ENCODE measurements at regions not wholly inside any gene's neighbourhood (a gene's known extent, or its start where the extent isn't known, plus 50 kb on each side); places are given as distances from the start of the nearest gene placed in this dataset.

DNA sequence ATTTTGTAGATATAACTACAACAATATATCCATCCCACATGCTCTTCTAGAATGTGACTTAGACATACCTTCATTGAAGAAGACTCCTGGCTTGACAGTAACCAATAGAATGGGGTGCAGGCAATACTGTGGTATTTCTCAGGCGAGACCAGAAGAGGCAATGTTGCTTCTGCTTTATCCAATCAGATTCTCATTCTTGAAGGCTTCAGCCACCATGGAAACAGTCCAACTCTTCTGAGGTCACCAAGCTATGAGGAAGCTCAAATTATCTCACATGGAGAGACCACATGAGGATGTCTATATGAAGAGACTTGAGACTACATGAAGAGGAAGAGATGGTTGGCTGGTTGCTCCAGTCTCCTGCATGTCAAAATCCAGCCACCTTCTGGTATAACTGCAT lies 469.9 kb downstream of the PCDH10 start:
- Histone ChIP-seq H3K14ac (ENCODE audit: low read length) (no peak overlapping the region), H3K4me2 (ENCODE audit: insufficient read depth, low read length, poor library complexity, severe bottlenecking) (no peak overlapping the region), H2BK120ac (ENCODE audit: low read depth, low read length) (no peak overlapping the region), H3K4me3 (ENCODE audit: low read length in 2 of 2) (no peak overlapping the region), H3K27me3 (ENCODE audit: control insufficient read depth in 3 of 3, insufficient read depth in 3 of 3, low read depth in 1 of 3, low read length in 3 of 3) (no peaks in the 10 kb centered on the region), H3K23ac (ENCODE audit: low read depth, low read length, poor library complexity) (no peak overlapping the region), H3K18ac (ENCODE audit: low read length) (no peak overlapping the region), H2BK15ac (ENCODE audit: low read length) (no peak overlapping the region), H3K27ac (replicated peaks; ENCODE audit: low read length) (no peak overlapping the region), H3K4ac (ENCODE audit: low read length) (no peak overlapping the region), H3K36me3 (replicated peaks in 1 of 2; ENCODE audit: control insufficient read depth in 2 of 2, insufficient read depth in 2 of 2, low read length in 2 of 2) (no peaks in the 10 kb centered on the region), H4K91ac (ENCODE audit: low read depth, low read length, poor library complexity) (no peak overlapping the region), H2AFZ (ENCODE audit: low read length) (peak overlapping the region; percentile 21), H3K4me1 (ENCODE audit: control insufficient read depth in 2 of 2, insufficient read depth in 1 of 2, low read depth in 1 of 2, low read length in 2 of 2) (peaks cover 0 to 40% of the 10 kb centered on the region in 2 donors), H2BK12ac (ENCODE audit: low read length) (no peak overlapping the region), H2BK5ac (ENCODE audit: low read length) (no peak overlapping the region), H4K8ac (ENCODE audit: low read depth, low read length) (no peak overlapping the region), H3K9ac (ENCODE audit: low read depth, low read length, poor library complexity) (no peak overlapping the region), H3K9me3 (replicated peaks in 1 of 2; ENCODE audit: control insufficient read depth in 2 of 2, insufficient read depth in 1 of 2, low read depth in 1 of 2, low read length in 2 of 2) (no peaks in the 10 kb centered on the region), H3K79me1 (ENCODE audit: low read depth, low read length) (no peaks in the 10 kb centered on the region), H2AK5ac (ENCODE audit: low read depth, low read length) (no peak overlapping the region)
- WGBS, 2 donors (ENCODE audit: extremely low coverage in 2 of 2, insufficient read length in 2 of 2, insufficient replicate concordance in 1 of 2): no CpG with 5 or more reads among the region's 1 CpG
- DNase-seq (ENCODE audit: low spot score): no peak

DNA sequence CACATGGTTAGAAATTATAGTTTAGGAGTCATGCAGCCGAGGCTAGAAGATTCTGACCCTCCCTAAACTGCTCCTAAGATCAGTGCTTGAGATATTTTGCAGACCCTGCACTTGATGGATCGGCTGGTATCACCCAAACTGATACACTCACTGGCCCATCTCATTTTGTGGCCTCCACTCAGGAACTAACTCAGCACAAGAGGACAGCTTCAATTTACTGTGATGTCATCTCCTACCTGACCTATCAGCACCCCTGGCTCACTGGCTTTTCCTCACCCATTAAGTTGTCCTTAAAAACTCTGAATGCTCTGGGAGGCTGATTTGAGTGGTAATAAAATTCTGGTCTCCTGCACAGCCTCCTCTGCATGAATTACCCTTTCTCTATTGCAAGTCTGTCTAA lies 450.9 kb downstream of the PCDH10 start:
- Histone ChIP-seq H2BK15ac (ENCODE audit: low read length) (no peak overlapping the region), H3K14ac (ENCODE audit: low read length) (no peak overlapping the region), H3K36me3 (replicated peaks in 1 of 2; ENCODE audit: control insufficient read depth in 2 of 2, insufficient read depth in 2 of 2, low read length in 2 of 2) (no peaks in the 10 kb centered on the region), H3K4ac (ENCODE audit: low read length) (no peak overlapping the region), H2AFZ (ENCODE audit: low read length) (peak overlapping the region; percentile 34), H2AK5ac (ENCODE audit: low read depth, low read length) (no peak overlapping the region), H3K4me3 (ENCODE audit: low read length in 2 of 2) (no peak overlapping the region), H3K27ac (replicated peaks; ENCODE audit: low read length) (no peak overlapping the region), H3K4me1 (ENCODE audit: control insufficient read depth in 2 of 2, insufficient read depth in 1 of 2, low read depth in 1 of 2, low read length in 2 of 2) (no peaks in the 10 kb centered on the region), H4K8ac (ENCODE audit: low read depth, low read length) (no peak overlapping the region), H3K9ac (ENCODE audit: low read depth, low read length, poor library complexity) (no peak overlapping the region), H2BK12ac (ENCODE audit: low read length) (no peak overlapping the region), H2BK5ac (ENCODE audit: low read length) (no peak overlapping the region), H3K27me3 (ENCODE audit: control insufficient read depth in 3 of 3, insufficient read depth in 3 of 3, low read depth in 1 of 3, low read length in 3 of 3) (no peaks in the 10 kb centered on the region), H4K91ac (ENCODE audit: low read depth, low read length, poor library complexity) (no peak overlapping the region), H3K9me3 (replicated peaks in 1 of 2; ENCODE audit: control insufficient read depth in 2 of 2, insufficient read depth in 1 of 2, low read depth in 1 of 2, low read length in 2 of 2) (no peaks in the 10 kb centered on the region), H3K18ac (ENCODE audit: low read length) (no peak overlapping the region), H3K79me1 (ENCODE audit: low read depth, low read length) (no peaks in the 10 kb centered on the region), H2BK120ac (ENCODE audit: low read depth, low read length) (no peak overlapping the region), H3K4me2 (ENCODE audit: insufficient read depth, low read length, poor library complexity, severe bottlenecking) (no peak overlapping the region), H3K23ac (ENCODE audit: low read depth, low read length, poor library complexity) (no peak overlapping the region)
- no CpG with 5 or more reads among the region's 2 CpGs for WGBS, 2 donors (ENCODE audit: extremely low coverage in 2 of 2, insufficient read length in 2 of 2, insufficient replicate concordance in 1 of 2)
- DNase-seq (ENCODE audit: low spot score): no peak

DNA sequence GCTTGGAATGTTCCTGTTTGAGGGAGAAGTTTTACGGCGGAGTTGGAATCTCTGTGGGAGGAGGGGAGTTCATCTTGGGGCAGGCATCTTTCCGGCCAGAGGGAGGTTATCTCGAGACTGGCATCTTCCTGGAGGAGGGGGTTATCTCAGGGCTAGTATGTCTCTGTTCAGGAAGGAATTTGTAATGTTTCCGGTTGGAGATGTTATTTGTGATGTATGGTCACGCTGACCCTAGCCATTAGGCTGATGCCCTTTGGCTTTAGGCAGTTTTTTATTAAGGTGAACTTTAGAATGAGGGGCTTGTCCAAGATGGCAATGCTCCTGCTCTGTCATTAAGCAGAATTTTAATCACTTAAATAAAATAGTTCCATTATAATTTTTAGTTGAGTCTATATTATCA lies 449.7 kb downstream of the PCDH10 start:
- Histone ChIP-seq H2BK5ac (ENCODE audit: low read length) (no peak overlapping the region), H3K4me3 (ENCODE audit: low read length in 2 of 2) (no peak overlapping the region), H2BK12ac (ENCODE audit: low read length) (no peak overlapping the region), H3K9ac (ENCODE audit: low read depth, low read length, poor library complexity) (no peak overlapping the region), H3K9me3 (replicated peaks in 1 of 2; ENCODE audit: control insufficient read depth in 2 of 2, insufficient read depth in 1 of 2, low read depth in 1 of 2, low read length in 2 of 2) (no peaks in the 10 kb centered on the region), H3K79me1 (ENCODE audit: low read depth, low read length) (no peaks in the 10 kb centered on the region), H3K27me3 (ENCODE audit: control insufficient read depth in 3 of 3, insufficient read depth in 3 of 3, low read depth in 1 of 3, low read length in 3 of 3) (no peaks in the 10 kb centered on the region), H4K8ac (ENCODE audit: low read depth, low read length) (no peak overlapping the region), H3K4ac (ENCODE audit: low read length) (no peak overlapping the region), H2AK5ac (ENCODE audit: low read depth, low read length) (no peak overlapping the region), H4K91ac (ENCODE audit: low read depth, low read length, poor library complexity) (no peak overlapping the region), H3K36me3 (replicated peaks in 1 of 2; ENCODE audit: control insufficient read depth in 2 of 2, insufficient read depth in 2 of 2, low read length in 2 of 2) (no peaks in the 10 kb centered on the region), H3K4me2 (ENCODE audit: insufficient read depth, low read length, poor library complexity, severe bottlenecking) (no peak overlapping the region), H2BK15ac (ENCODE audit: low read length) (no peak overlapping the region), H3K4me1 (ENCODE audit: control insufficient read depth in 2 of 2, insufficient read depth in 1 of 2, low read depth in 1 of 2, low read length in 2 of 2) (no peaks in the 10 kb centered on the region), H2AFZ (ENCODE audit: low read length) (no peak overlapping the region), H3K14ac (ENCODE audit: low read length) (no peak overlapping the region), H3K23ac (ENCODE audit: low read depth, low read length, poor library complexity) (no peak overlapping the region), H3K18ac (ENCODE audit: low read length) (no peak overlapping the region), H2BK120ac (ENCODE audit: low read depth, low read length) (no peak overlapping the region), H3K27ac (replicated peaks; ENCODE audit: low read length) (no peak overlapping the region)
- WGBS, 2 donors (ENCODE audit: extremely low coverage in 2 of 2, insufficient read length in 2 of 2, insufficient replicate concordance in 1 of 2): no CpG with 5 or more reads among the region's 6 CpGs
- no peak for DNase-seq (ENCODE audit: low spot score)

DNA sequence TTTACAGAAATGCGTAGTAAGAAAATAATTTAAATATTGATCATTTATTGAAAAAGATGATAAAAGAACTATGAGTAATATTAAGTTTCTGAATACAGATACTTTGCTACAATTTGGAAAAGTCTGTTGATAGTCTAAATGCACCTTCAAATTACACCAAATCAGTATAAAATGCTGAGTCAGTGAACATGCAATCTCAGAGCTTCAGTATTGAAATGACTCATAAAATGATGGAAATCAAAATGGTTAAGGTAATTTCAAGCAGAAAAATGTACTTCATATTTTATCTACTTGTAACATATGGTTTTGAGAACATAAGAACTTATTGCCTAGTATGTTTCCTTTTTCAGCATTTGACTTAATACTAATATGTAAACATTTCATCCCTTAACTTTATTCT lies 448.2 kb downstream of the PCDH10 start:
- Histone ChIP-seq H2BK120ac (ENCODE audit: low read depth, low read length) (no peak overlapping the region), H3K9me3 (replicated peaks in 1 of 2; ENCODE audit: control insufficient read depth in 2 of 2, insufficient read depth in 1 of 2, low read depth in 1 of 2, low read length in 2 of 2) (no peaks in the 10 kb centered on the region), H2BK15ac (ENCODE audit: low read length) (no peak overlapping the region), H2AFZ (ENCODE audit: low read length) (no peak overlapping the region), H3K18ac (ENCODE audit: low read length) (no peak overlapping the region), H3K27me3 (ENCODE audit: control insufficient read depth in 3 of 3, insufficient read depth in 3 of 3, low read depth in 1 of 3, low read length in 3 of 3) (no peaks in the 10 kb centered on the region), H2AK5ac (ENCODE audit: low read depth, low read length) (no peak overlapping the region), H4K8ac (ENCODE audit: low read depth, low read length) (no peak overlapping the region), H3K4me1 (ENCODE audit: control insufficient read depth in 2 of 2, insufficient read depth in 1 of 2, low read depth in 1 of 2, low read length in 2 of 2) (no peaks in the 10 kb centered on the region), H3K9ac (ENCODE audit: low read depth, low read length, poor library complexity) (no peak overlapping the region), H3K23ac (ENCODE audit: low read depth, low read length, poor library complexity) (no peak overlapping the region), H3K79me1 (ENCODE audit: low read depth, low read length) (no peaks in the 10 kb centered on the region), H4K91ac (ENCODE audit: low read depth, low read length, poor library complexity) (no peak overlapping the region), H2BK12ac (ENCODE audit: low read length) (no peak overlapping the region), H3K27ac (replicated peaks; ENCODE audit: low read length) (no peak overlapping the region), H3K4me2 (ENCODE audit: insufficient read depth, low read length, poor library complexity, severe bottlenecking) (no peak overlapping the region), H2BK5ac (ENCODE audit: low read length) (no peak overlapping the region), H3K4me3 (ENCODE audit: low read length in 2 of 2) (no peak overlapping the region), H3K4ac (ENCODE audit: low read length) (no peak overlapping the region), H3K14ac (ENCODE audit: low read length) (no peak overlapping the region), H3K36me3 (replicated peaks in 1 of 2; ENCODE audit: control insufficient read depth in 2 of 2, insufficient read depth in 2 of 2, low read length in 2 of 2) (no peaks in the 10 kb centered on the region)
- no peak for DNase-seq (ENCODE audit: low spot score)
- no CpG with 5 or more reads among the region's 1 CpG for WGBS, 2 donors (ENCODE audit: extremely low coverage in 2 of 2, insufficient read length in 2 of 2, insufficient replicate concordance in 1 of 2)
